Activated T-helper 17 cell treated with anti-CD3 and anti-CD28 coated beads, Interleukin-2, amount 50 U/mL, for 72 hours (primary cell): ENCODE measurements at regions not wholly inside any gene's neighbourhood (a gene's known extent, or its start where the extent isn't known, plus 50 kb on each side); places are given as distances from the start of the nearest gene placed in this dataset.
"Not testable (repeated sequence)": the region's sequence is repeated elsewhere in the genome, so short reads cannot be mapped to it uniquely, and the experiment has no call there.

Experiments used
- ATAC-seq: fragments of 150-1000 bp; cut with Tn5 transposase; replicated peaks from 2 replicates; pipeline ENCODE4 v1.10.0; 2021; ENCODE audit warnings: mild to moderate bottlenecking, moderate library complexity
- H3K27ac Mint-ChIP-seq: one replicate; pipeline ENCODE4 v1.8.0; 2022; ENCODE audit warnings: mixed read lengths
- H3K27me3 Mint-ChIP-seq: one replicate; pipeline ENCODE4 v1.8.0; 2022; ENCODE audit warnings: mixed read lengths
- H3K36me3 Mint-ChIP-seq: one replicate; pipeline ENCODE4 v1.8.0; 2022; ENCODE audit warnings: low read depth, mild to moderate bottlenecking, mixed read lengths
- H3K4me1 Mint-ChIP-seq: one replicate; pipeline ENCODE4 v1.8.0; 2022; ENCODE audit warnings: mixed read lengths
- H3K4me3 Mint-ChIP-seq: one replicate; pipeline ENCODE4 v1.8.0; 2022; ENCODE audit warnings: mild to moderate bottlenecking, mixed read lengths
- H3K9me3 Mint-ChIP-seq: one replicate; pipeline ENCODE4 v1.8.0; 2022; ENCODE audit warnings: mixed read lengths

DNA sequence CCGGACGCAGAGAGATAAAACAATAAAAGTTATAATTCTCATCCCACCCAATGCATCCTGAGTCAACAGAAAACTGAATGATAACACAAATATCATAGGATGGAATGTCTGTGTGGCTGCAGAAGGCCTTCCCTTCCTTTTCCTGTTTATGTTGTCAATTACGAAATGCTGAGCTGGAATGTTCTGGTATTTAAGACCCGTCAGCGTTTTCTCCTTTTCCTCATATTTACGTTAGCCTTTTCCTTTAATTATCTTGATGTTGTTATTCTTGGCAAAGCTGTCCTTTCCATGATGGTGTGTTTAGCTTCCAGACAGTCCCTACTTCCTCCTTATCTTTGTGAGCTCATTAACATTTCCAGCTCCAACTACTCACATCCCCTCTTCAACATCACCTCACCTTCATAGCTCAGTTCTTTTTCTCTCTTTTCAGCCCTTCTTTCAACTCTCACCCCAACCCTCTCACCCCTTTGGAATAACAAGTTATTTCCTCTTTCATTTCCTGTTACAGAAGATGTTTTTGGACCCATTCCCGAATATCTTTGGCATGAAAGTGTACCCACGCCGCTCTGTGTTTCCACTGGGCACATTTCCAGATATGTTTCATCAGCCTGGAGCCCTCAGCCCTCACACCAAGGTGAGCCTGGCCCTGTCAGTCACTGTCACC lies 221.6 kb downstream of the NR2F1-AS1 start:
- Mint-ChIP-seq H3K9me3 (no peaks in the 10 kb centered on the region), H3K27ac (no peak overlapping the region), H3K27me3 (peaks cover 4% of the 10 kb centered on the region), H3K4me1 (no peaks in the 10 kb centered on the region), H3K36me3 (no peaks in the 10 kb centered on the region), H3K4me3 (no peak overlapping the region)
- ATAC-seq = no peak

DNA sequence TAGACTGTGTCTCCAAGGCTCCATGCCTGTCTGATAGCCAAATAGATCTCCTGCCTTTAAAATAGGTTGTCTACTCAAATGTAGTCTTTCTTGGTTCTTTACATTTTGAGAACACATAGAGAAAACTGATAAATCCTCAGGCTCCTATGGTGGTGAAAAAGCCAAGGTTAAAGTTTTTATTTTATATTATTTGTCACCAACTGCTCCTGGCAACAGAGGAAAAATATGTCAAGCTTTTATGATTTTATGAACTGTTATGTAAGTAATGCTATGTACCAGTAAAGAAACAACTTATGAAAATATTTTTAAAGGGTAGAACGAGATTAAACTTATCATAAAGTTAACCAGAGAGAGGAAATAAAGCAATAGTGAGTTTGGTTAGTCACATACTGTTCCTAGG lies 222.8 kb downstream of the NR2F1-AS1 start:
- no peaks in the 10 kb centered on the region for H3K36me3 Mint-ChIP-seq
- H3K9me3 Mint-ChIP-seq = peaks cover 5% of the 10 kb centered on the region
- no peak for ATAC-seq
- H3K4me1 Mint-ChIP-seq = no peaks in the 10 kb centered on the region
- H3K4me3 Mint-ChIP-seq = no peak overlapping the region
- H3K27me3 Mint-ChIP-seq = peaks cover 4% of the 10 kb centered on the region
- no peak overlapping the region for H3K27ac Mint-ChIP-seq

DNA sequence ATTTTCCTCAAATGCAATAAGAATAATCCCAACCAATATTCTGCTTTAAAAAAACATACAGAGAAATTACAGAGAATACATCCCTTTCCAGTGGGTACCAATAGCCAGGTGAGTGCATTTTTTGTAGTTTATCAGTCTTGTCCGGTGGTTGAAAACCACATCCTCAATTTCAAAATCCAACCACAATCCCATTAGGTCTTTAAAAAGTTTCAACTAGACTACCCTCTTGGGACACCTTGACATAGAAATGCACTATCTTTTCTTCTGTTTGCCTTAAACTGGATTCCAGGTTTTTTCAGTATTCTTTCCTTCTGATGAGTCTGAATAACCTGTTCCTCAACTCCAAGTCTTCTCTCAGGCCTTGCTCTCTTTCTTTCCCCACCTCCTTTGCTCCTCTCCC lies 223.3 kb downstream of the NR2F1-AS1 start:
- peaks cover 5% of the 10 kb centered on the region for H3K9me3 Mint-ChIP-seq
- ATAC-seq = no peak
- no peaks in the 10 kb centered on the region for H3K4me1 Mint-ChIP-seq
- H3K27me3 Mint-ChIP-seq = peaks cover 4% of the 10 kb centered on the region
- no peak overlapping the region for H3K4me3 Mint-ChIP-seq
- H3K36me3 Mint-ChIP-seq = no peaks in the 10 kb centered on the region
- H3K27ac Mint-ChIP-seq = no peak overlapping the region

DNA sequence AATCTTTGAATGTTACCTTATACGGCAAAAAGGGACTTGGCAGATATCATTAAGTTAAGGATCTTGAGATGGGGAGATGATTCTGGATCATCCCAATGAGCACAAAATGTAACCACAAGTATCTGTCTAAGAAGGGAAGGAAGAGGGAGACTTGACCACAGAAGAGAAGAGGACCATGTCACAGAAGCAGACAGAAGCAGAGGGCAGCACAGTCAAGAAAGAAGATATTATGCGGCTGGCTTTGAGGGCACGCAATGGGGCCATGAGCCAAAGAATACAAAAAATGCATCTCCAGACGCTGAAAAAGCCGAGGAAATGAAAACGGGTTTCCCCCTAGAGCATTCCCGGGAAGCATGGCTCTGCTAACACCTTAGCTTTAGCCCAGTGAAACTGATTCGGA lies 225.3 kb downstream of the NR2F1-AS1 start:
- Mint-ChIP-seq H3K9me3 (peaks cover 9% of the 10 kb centered on the region), H3K27me3 (peaks cover 4% of the 10 kb centered on the region), H3K27ac (no peak overlapping the region), H3K36me3 (no peaks in the 10 kb centered on the region), H3K4me1 (no peaks in the 10 kb centered on the region), H3K4me3 (no peak overlapping the region)
- ATAC-seq = no peak

DNA sequence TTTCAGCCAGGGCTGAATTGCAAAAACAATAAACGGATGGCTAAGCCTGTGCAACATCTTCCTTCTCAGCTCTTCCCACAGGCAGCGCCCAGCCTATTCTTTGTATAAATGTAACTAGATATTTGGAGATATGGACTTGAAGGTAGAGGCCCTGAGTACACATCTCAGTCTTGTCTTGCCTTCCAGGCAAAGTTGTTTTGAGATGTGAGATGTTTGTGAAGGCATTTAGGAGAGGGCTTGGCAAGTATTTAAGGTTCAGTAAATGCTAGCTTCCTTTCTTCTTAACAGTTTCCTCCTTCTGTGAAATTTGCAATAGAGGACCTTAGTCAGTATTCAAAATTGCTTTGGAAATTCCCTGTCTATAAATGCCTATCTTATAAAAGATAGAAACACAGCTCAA lies 228.8 kb downstream of the NR2F1-AS1 start:
- H3K36me3 Mint-ChIP-seq = no peaks in the 10 kb centered on the region
- no peak overlapping the region for H3K27ac Mint-ChIP-seq
- no peak for ATAC-seq
- H3K4me1 Mint-ChIP-seq = no peaks in the 10 kb centered on the region
- H3K9me3 Mint-ChIP-seq = peaks cover 9% of the 10 kb centered on the region
- H3K4me3 Mint-ChIP-seq = no peak overlapping the region
- H3K27me3 Mint-ChIP-seq = no peaks in the 10 kb centered on the region

DNA sequence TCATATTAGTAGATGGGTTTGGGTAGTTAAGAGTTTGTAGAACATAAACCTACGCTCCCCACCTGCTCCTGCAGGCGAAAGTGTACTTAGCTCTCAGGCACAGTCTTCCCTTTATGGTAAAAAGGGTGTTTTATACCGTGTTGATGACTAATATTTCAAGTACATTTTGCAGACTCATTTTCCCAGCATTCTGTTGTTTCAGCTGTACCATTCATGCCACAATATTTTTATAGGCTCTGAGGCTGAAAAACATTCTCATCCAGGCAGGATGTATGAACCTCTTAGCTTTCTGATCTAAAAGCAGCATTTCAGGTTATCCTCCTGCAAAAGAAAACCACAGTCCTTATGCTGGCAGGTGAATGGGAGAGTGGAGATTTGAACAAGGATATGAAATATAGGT lies 231.4 kb downstream of the NR2F1-AS1 start:
- H3K4me3 Mint-ChIP-seq = no peak overlapping the region
- no peaks in the 10 kb centered on the region for H3K4me1 Mint-ChIP-seq
- H3K9me3 Mint-ChIP-seq = peaks cover 9% of the 10 kb centered on the region
- H3K36me3 Mint-ChIP-seq = no peaks in the 10 kb centered on the region
- no peak for ATAC-seq
- no peak overlapping the region for H3K27ac Mint-ChIP-seq
- no peaks in the 10 kb centered on the region for H3K27me3 Mint-ChIP-seq

DNA sequence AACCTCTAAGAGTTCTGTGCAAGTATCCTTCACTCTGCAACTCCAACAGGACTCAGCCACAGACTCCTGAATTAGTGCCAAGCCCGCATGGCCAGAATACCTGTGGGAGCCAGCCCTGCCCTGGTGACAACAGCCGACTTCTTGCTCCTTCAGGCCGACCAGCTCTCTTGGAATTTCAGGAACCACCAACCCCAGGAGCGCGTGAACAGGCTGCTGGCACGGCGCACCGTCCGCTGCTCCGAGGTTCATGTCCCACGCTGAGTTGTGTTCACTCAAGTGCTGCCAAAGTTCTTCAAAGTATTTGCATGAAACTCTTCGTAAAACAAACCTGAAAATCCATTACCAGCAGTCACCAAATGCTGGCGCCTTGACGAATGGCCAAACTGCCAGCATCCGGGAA lies 232.8 kb downstream of the NR2F1-AS1 start:
- peaks cover 4% of the 10 kb centered on the region for H3K9me3 Mint-ChIP-seq
- ATAC-seq = no peak
- H3K36me3 Mint-ChIP-seq = no peaks in the 10 kb centered on the region
- no peaks in the 10 kb centered on the region for H3K4me1 Mint-ChIP-seq
- no peak overlapping the region for H3K27ac Mint-ChIP-seq
- no peak overlapping the region for H3K4me3 Mint-ChIP-seq
- no peaks in the 10 kb centered on the region for H3K27me3 Mint-ChIP-seq

DNA sequence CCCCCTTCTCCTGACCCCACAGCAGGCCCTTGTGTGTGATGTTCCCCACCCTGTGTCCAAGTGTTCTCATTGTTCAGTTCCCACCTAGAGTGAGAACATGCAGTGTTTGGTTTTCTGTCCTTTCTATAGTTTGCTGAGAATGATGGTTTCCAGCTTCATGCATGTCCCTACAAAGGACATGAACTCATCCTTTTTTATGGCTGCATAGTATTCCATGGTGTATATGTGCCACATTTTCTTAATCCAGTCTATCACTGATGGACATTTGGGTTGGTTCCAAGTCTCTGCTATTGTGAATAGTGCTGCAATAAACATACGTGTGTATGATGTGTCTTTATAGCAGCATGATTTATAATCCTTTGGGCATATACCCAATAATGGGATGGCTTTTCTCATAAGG lies 234.2 kb downstream of the NR2F1-AS1 start:
- not testable (repeated sequence) for ATAC-seq, H3K27me3 Mint-ChIP-seq, H3K4me1 Mint-ChIP-seq, H3K36me3 Mint-ChIP-seq, H3K27ac Mint-ChIP-seq, H3K9me3 Mint-ChIP-seq, H3K4me3 Mint-ChIP-seq

DNA sequence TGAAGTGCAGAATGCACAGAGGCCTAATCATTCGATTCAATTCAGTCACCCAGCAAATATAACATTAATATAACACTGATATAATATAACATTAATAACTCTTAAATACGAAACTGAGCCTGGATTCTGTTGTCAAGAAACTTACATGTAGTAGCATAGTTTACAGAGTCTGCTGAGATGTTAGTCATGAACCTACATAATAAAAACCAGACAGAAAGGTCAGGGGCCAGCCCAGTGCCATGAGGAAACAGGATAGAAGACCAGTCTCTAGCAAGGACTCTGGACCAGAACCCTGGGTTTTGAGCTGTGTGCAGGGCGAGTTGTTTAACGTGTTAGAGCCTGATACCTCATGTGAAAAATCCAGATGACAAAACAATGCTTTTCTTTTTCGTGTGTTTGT lies 234.7 kb downstream of the NR2F1-AS1 start:
- Mint-ChIP-seq H3K27ac (no peak overlapping the region), H3K4me1 (no peaks in the 10 kb centered on the region), H3K9me3 (peaks cover 4% of the 10 kb centered on the region), H3K27me3 (no peaks in the 10 kb centered on the region), H3K4me3 (no peak overlapping the region), H3K36me3 (no peaks in the 10 kb centered on the region)
- no peak for ATAC-seq

DNA sequence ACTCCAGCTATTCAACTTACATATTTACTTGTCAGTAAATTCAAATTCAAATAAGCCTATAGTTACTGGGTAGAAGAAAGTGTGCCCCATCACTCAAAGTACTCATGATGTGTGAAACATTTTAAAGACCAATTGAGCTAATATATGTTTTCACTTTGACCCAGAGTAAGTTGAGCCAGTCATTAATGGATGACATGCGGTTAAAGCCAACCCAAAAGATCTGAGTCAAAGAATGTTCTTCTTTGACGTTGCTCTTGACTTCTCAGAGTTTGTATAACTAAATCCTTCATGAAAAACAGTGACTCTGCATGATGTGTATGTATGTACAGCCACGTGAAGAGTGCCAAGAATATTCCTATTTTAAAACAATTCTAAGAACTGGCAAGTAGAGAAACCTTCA lies 237.4 kb downstream of the NR2F1-AS1 start:
- H3K4me3 Mint-ChIP-seq = no peak overlapping the region
- no peaks in the 10 kb centered on the region for H3K4me1 Mint-ChIP-seq
- H3K36me3 Mint-ChIP-seq = no peaks in the 10 kb centered on the region
- no peak overlapping the region for H3K27ac Mint-ChIP-seq
- ATAC-seq = no peak
- H3K27me3 Mint-ChIP-seq = no peaks in the 10 kb centered on the region
- H3K9me3 Mint-ChIP-seq = no peaks in the 10 kb centered on the region

DNA sequence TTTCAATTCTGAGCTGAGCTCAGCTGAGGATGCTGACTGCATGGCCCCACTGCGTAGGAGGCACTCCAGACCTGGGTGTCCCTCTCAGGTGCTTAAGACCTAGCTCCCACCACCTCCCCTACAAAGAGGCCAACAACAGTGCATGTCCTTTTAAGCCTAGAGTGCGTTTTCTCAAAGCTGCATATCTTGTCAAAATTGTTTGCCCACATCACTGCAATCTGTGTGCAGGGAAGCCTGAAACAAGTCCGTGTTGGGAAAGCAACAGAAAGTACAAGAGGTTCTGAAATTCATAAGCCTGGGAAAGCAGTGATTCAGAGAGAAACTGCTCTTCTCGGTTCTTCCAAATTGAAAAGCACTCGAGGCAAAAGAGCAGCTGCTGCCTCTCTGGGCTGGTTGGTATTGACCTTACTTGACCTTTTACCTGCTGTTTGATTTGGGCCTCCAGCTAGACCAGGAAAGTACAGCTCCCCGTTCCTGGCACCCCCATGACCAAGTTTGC lies 238.4 kb downstream of the NR2F1-AS1 start:
- H3K4me3 Mint-ChIP-seq = no peak overlapping the region
- no peak for ATAC-seq
- no peak overlapping the region for H3K27ac Mint-ChIP-seq
- H3K36me3 Mint-ChIP-seq = no peaks in the 10 kb centered on the region
- no peaks in the 10 kb centered on the region for H3K4me1 Mint-ChIP-seq
- no peaks in the 10 kb centered on the region for H3K27me3 Mint-ChIP-seq
- no peaks in the 10 kb centered on the region for H3K9me3 Mint-ChIP-seq

DNA sequence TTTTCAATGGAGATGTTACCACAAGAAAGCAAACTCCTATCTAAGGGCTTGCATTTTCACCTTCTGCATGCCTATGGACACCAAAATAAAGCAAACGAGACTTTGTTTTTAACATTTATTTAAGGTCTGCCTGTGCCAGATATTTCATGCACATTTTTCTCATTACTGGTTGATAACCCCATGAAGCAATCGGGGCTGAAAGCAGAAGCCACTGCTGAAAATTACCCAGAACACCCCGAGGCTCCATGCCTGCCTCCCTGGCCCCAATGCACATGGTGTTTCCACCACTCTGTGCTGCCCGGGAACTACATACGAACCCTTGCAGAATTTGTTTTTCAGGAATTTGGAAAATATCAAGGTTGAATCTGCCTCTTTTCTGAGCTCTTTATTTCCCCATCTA lies 240.1 kb downstream of the NR2F1-AS1 start:
- H3K4me3 Mint-ChIP-seq = no peak overlapping the region
- H3K27me3 Mint-ChIP-seq = no peaks in the 10 kb centered on the region

DNA sequence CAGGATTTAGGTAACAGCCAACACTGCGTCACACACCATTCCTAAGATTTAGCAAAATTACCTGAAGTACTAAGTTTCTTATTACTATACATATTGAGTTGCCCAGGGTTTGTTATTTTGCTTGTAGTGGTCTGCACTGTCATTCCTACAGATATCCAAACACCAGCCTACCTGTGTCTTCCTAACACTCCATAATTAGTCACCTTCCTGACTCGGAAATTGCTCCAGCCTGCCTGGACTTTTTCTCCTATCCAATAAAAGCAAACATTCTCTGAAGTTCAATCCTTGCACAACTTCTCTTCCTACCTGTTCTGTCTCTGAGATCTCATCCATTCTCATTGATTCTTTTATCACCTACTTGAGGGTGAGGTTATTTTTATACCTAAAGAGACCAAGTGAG lies 243.9 kb downstream of the NR2F1-AS1 start:
- ATAC-seq = no peak
- Mint-ChIP-seq H3K4me1 (no peaks in the 10 kb centered on the region), H3K36me3 (no peaks in the 10 kb centered on the region), H3K27ac (no peak overlapping the region), H3K27me3 (no peaks in the 10 kb centered on the region), H3K9me3 (no peaks in the 10 kb centered on the region), H3K4me3 (no peak overlapping the region)

More for the DNA sequence above, 240.1 kb downstream of the NR2F1-AS1 start:
- no peak overlapping the region for H3K27ac Mint-ChIP-seq
- no peaks in the 10 kb centered on the region for H3K4me1 Mint-ChIP-seq
- H3K9me3 Mint-ChIP-seq = no peaks in the 10 kb centered on the region
- ATAC-seq = no peak
- no peaks in the 10 kb centered on the region for H3K36me3 Mint-ChIP-seq

DNA sequence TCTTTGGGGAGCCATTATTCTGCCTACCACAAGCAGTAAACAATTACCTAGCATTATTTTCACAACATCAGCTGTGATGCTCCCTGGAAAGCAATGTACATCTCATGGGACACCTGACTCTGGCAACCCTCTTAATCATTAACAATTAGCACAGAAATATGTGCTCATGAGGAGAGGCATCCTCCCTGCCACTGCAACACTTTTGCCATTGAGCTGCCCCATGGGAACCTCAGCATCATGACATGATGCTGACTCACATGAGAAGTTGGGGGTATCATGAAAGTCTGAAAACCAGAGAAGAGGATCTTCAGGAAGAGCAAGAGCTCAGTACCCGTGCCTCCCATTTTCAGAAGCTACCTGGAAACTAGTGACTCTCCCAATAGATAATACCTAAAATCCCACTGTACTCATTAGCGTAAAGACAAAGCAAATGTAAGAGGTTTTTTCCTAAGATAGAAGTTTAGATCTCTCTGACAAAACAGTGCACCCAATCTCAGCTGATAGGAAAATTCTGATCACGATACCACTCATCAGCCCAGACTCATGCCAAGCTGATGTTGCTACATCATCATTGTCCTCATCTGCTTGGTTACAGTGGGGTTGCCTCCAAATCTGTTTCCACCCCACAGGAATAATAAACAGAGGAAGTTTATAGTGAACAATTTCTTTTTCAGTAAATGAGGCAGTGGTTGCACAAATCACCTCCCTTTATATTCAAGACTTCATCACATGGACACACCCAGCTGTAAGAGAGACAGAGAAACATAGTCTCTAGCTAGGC lies 244.5 kb downstream of the NR2F1-AS1 start:
- no peaks in the 10 kb centered on the region for H3K4me1 Mint-ChIP-seq
- H3K36me3 Mint-ChIP-seq = no peaks in the 10 kb centered on the region
- no peak for ATAC-seq
- H3K4me3 Mint-ChIP-seq = no peak overlapping the region
- H3K9me3 Mint-ChIP-seq = no peaks in the 10 kb centered on the region
- no peaks in the 10 kb centered on the region for H3K27me3 Mint-ChIP-seq
- no peak overlapping the region for H3K27ac Mint-ChIP-seq

DNA sequence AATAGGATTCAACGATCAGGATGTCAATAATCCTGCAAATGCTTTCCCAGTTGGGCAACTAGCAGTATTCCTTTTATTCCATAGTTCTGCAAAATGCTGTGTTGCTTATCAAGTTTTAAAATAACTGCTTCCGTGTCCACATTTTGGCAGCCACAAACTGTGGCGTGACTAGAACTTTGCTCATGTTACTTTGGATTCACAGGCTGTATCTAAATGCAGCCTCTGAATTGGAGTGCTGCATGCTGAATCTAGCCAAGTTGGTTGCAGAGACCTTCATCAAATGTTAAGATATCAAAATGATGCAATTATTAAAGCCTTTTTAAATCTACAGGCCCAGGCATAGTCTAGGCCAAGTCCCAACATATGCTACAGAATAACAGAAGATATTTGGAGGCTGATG lies 249.2 kb downstream of the NR2F1-AS1 start:
- no peaks in the 10 kb centered on the region for H3K9me3 Mint-ChIP-seq
- no peak overlapping the region for H3K27ac Mint-ChIP-seq
- peaks cover 3% of the 10 kb centered on the region for H3K27me3 Mint-ChIP-seq
- no peak overlapping the region for H3K4me3 Mint-ChIP-seq
- no peaks in the 10 kb centered on the region for H3K4me1 Mint-ChIP-seq
- H3K36me3 Mint-ChIP-seq = no peaks in the 10 kb centered on the region
- ATAC-seq = no peak
